H9 (cell line): ENCODE measurements at regions not wholly inside any gene's neighbourhood (a gene's known extent, or its start where the extent isn't known, plus 50 kb on each side); places are given as distances from the start of the nearest gene placed in this dataset.

ENCODE experiments used
- DNase-seq: peaks from one replicate; pipeline ENCODE4 v3.0.0-alpha.2; 2017
- H2AFZ ChIP-seq: one replicate; pipeline ENCODE4 v1.6.1; 2013; ENCODE audit warnings: mild to moderate bottlenecking, low read length, control low read depth, moderate library complexity
- H2AK5ac ChIP-seq: 2 replicates; pipeline ENCODE4 v1.6.1; 2013; ENCODE audit warnings: low read length, control low read depth, mixed read lengths; ENCODE audit not compliant: insufficient read length
- H2BK120ac ChIP-seq: one replicate; pipeline ENCODE4 v1.6.1; 2013; ENCODE audit warnings: low read depth, mild to moderate bottlenecking, low read length, control low read depth, inconsistent platforms; ENCODE audit not compliant: poor library complexity, severe bottlenecking
- H2BK12ac ChIP-seq: 2 replicates; pipeline ENCODE4 v1.6.1; 2013; ENCODE audit warnings: low read length, control low read depth, mixed read lengths, low read depth; ENCODE audit not compliant: insufficient read length
- H2BK15ac ChIP-seq: 2 replicates; pipeline ENCODE4 v1.6.1; 2013; ENCODE audit warnings: low read depth, low read length, control low read depth
- H2BK20ac ChIP-seq: one replicate; pipeline ENCODE4 v1.6.1; 2013; ENCODE audit warnings: low read depth, mild to moderate bottlenecking, low read length, control low read depth, inconsistent platforms; ENCODE audit not compliant: poor library complexity, severe bottlenecking
- H2BK5ac ChIP-seq: 2 replicates; pipeline ENCODE4 v1.6.1; 2013; ENCODE audit warnings: low read length, control low read depth, mixed read lengths; ENCODE audit not compliant: insufficient read length
- H3K14ac ChIP-seq: 2 replicates; pipeline ENCODE4 v1.6.1; 2013; ENCODE audit warnings: low read length, control low read depth; ENCODE audit not compliant: insufficient read depth
- H3K18ac ChIP-seq: 2 replicates; pipeline ENCODE4 v1.6.1; 2013; ENCODE audit warnings: low read depth, mild to moderate bottlenecking, mixed read lengths, low read length, control low read depth; ENCODE audit not compliant: insufficient read length
- H3K23ac ChIP-seq: 2 replicates; pipeline ENCODE4 v1.6.1; 2013; ENCODE audit warnings: low read length, control low read depth, mixed read lengths, low read depth; ENCODE audit not compliant: insufficient read length
- H3K23me2 ChIP-seq: 2 replicates; pipeline ENCODE4 v1.6.1; 2013; ENCODE audit warnings: low read depth, mild to moderate bottlenecking, mixed read lengths, low read length, control low read depth; ENCODE audit not compliant: insufficient read length, poor library complexity, severe bottlenecking
- H3K27ac ChIP-seq: 2 replicates; pipeline ENCODE4 v1.5.1; 2013; ENCODE audit warnings: low read length, control low read depth, mixed read lengths, low read depth; ENCODE audit not compliant: insufficient read length
- H3K27me3 ChIP-seq: 2 replicates; pipeline ENCODE4 v1.6.1; 2013; ENCODE audit warnings: low read length, control low read depth, inconsistent platforms; ENCODE audit not compliant: insufficient read depth
- H3K4ac ChIP-seq: 2 replicates; pipeline ENCODE4 v1.6.1; 2013; ENCODE audit warnings: low read depth, mild to moderate bottlenecking, control low read depth, inconsistent platforms, low read length, moderate library complexity
- H3K4me1 ChIP-seq: 2 replicates; pipeline ENCODE4 v1.6.1; 2013; ENCODE audit warnings: low read length, control low read depth, inconsistent platforms; ENCODE audit not compliant: insufficient read depth
- H3K4me2 ChIP-seq: 2 replicates; pipeline ENCODE4 v1.6.1; 2013; ENCODE audit warnings: low read length, control low read depth, mixed read lengths; ENCODE audit not compliant: insufficient read length, insufficient read depth
- H3K56ac ChIP-seq: 2 replicates; pipeline ENCODE4 v1.6.1; 2013; ENCODE audit warnings: low read depth, mild to moderate bottlenecking, mixed read lengths, low read length, control low read depth; ENCODE audit not compliant: insufficient read length
- H3K79me1 ChIP-seq: 2 replicates; pipeline ENCODE4 v1.6.1; 2013; ENCODE audit warnings: low read depth, mild to moderate bottlenecking, moderate library complexity, low read length, control low read depth, inconsistent platforms; ENCODE audit not compliant: insufficient read depth, poor library complexity, severe bottlenecking
- H3K79me2 ChIP-seq: 2 replicates; pipeline ENCODE4 v1.6.1; 2013; ENCODE audit warnings: low read length, control low read depth, inconsistent platforms; ENCODE audit not compliant: insufficient read depth
- H3K9ac ChIP-seq: 2 replicates; pipeline ENCODE4 v1.6.1; 2013; ENCODE audit warnings: low read length, control low read depth, mixed read lengths; ENCODE audit not compliant: insufficient read length; ENCODE audit errors: extremely low read depth
- H3K9me3 ChIP-seq: one replicate; pipeline ENCODE4 v1.6.1; 2013; ENCODE audit warnings: low read depth, low read length, inconsistent platforms; ENCODE audit not compliant: control insufficient read depth
- H3T11ph ChIP-seq: one replicate; pipeline ENCODE4 v1.6.1; 2013; ENCODE audit warnings: mild to moderate bottlenecking, low read length, control low read depth, inconsistent platforms
- H4K20me1 ChIP-seq: one replicate; pipeline ENCODE4 v1.6.1; 2013; ENCODE audit not compliant: control insufficient read depth, insufficient read length, insufficient read depth
- H4K5ac ChIP-seq: 2 replicates; pipeline ENCODE4 v1.6.1; 2013; ENCODE audit warnings: low read depth, mild to moderate bottlenecking, mixed read lengths, low read length, control low read depth; ENCODE audit not compliant: insufficient read length
- H4K8ac ChIP-seq: replicated peaks from 2 replicates; pipeline ENCODE4 v1.6.1; 2013; ENCODE audit warnings: low read length, control low read depth, mixed read lengths, low read depth; ENCODE audit not compliant: insufficient read length
- H4K91ac ChIP-seq: 2 replicates; pipeline ENCODE4 v1.6.1; 2013; ENCODE audit warnings: low read depth, mild to moderate bottlenecking, moderate library complexity, mixed read lengths, low read length, control low read depth; ENCODE audit not compliant: insufficient read length
- H3K27ac Mint-ChIP-seq, 3 experiments: 2 replicates in 2 of 3; 3 replicates in 1 of 3; pipeline ENCODE4 v1.8.0; 2020 to 2021; ENCODE audit warnings: mixed read lengths in 3 of 3, mild to moderate bottlenecking in 1 of 3, moderate library complexity in 1 of 3
- H3K27me3 Mint-ChIP-seq: 2 replicates; pipeline ENCODE4 v1.8.0; 2021; ENCODE audit warnings: low read depth, mild to moderate bottlenecking, moderate library complexity, mixed read lengths
- H3K36me3 Mint-ChIP-seq, 3 experiments: 2 replicates in 2 of 3; 3 replicates in 1 of 3; pipeline ENCODE4 v1.8.0; 2020 to 2021; ENCODE audit warnings: low read depth in 3 of 3, mixed read lengths in 3 of 3; ENCODE audit not compliant: insufficient read depth in 1 of 3
- H3K4me1 Mint-ChIP-seq, 2 experiments: 2 replicates each; pipeline ENCODE4 v1.8.0; 2020; ENCODE audit warnings: mixed read lengths in 2 of 2
- H3K4me3 Mint-ChIP-seq, 2 experiments: 2 replicates in 1 of 2; 3 replicates in 1 of 2; pipeline ENCODE4 v1.8.0; 2020 to 2021; ENCODE audit warnings: mild to moderate bottlenecking in 2 of 2, mixed read lengths in 2 of 2, moderate library complexity in 1 of 2
- H3K9me3 Mint-ChIP-seq, 2 experiments: 2 replicates in 1 of 2; 3 replicates in 1 of 2; pipeline ENCODE4 v1.8.0; 2020; ENCODE audit warnings: mild to moderate bottlenecking in 2 of 2, mixed read lengths in 2 of 2, moderate library complexity in 1 of 2
- TF ChIP-seq, protein P1 (sequence below): fragments of 200-600 bp; sonication (generic); conservative IDR thresholded peaks from 3 replicates; pipeline ENCODE4 v1.8.0; 2021; ENCODE audit warnings: antibody characterized with exemption, mild to moderate bottlenecking

- peaks cover 4% of the 10 kb centered on the region for H3K23me2 ChIP-seq
- H2BK5ac ChIP-seq = no peak overlapping the region
- H3T11ph ChIP-seq = no peak overlapping the region
- no peak overlapping the region for H3K9ac ChIP-seq
- no peak overlapping the region for H3K4ac ChIP-seq
- no peaks in the 10 kb centered on the region for H3K4me1 Mint-ChIP-seq
- H2BK20ac ChIP-seq = no peak overlapping the region
- H3K56ac ChIP-seq = no peak overlapping the region
- H3K27ac ChIP-seq = no peak overlapping the region
- no peaks in the 10 kb centered on the region for H3K9me3 ChIP-seq
- DNase-seq = no peak
- H3K4me1 ChIP-seq = no peaks in the 10 kb centered on the region
- no peak overlapping the region for H2AK5ac ChIP-seq
- H3K27me3 ChIP-seq = no peaks in the 10 kb centered on the region
- no peak overlapping the region for H3K14ac ChIP-seq
- no peaks in the 10 kb centered on the region for H3K79me1 ChIP-seq
- TF ChIP-seq, protein P1, sequence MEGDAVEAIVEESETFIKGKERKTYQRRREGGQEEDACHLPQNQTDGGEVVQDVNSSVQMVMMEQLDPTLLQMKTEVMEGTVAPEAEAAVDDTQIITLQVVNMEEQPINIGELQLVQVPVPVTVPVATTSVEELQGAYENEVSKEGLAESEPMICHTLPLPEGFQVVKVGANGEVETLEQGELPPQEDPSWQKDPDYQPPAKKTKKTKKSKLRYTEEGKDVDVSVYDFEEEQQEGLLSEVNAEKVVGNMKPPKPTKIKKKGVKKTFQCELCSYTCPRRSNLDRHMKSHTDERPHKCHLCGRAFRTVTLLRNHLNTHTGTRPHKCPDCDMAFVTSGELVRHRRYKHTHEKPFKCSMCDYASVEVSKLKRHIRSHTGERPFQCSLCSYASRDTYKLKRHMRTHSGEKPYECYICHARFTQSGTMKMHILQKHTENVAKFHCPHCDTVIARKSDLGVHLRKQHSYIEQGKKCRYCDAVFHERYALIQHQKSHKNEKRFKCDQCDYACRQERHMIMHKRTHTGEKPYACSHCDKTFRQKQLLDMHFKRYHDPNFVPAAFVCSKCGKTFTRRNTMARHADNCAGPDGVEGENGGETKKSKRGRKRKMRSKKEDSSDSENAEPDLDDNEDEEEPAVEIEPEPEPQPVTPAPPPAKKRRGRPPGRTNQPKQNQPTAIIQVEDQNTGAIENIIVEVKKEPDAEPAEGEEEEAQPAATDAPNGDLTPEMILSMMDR = no peak
- H3K4me2 ChIP-seq = no peak overlapping the region
- H2BK12ac ChIP-seq = no peak overlapping the region
- no peaks in the 10 kb centered on the region for H3K27me3 Mint-ChIP-seq
- no peak overlapping the region for H3K23ac ChIP-seq
- no peak overlapping the region for H2BK15ac ChIP-seq
- H3K36me3 Mint-ChIP-seq = no peaks in the 10 kb centered on the region
- no peak overlapping the region for H3K4me3 Mint-ChIP-seq
- no peak overlapping the region for H4K8ac ChIP-seq
- H3K18ac ChIP-seq = no peak overlapping the region
- no peak overlapping the region for H2BK120ac ChIP-seq
- no peaks in the 10 kb centered on the region for H3K79me2 ChIP-seq
- no peak overlapping the region for H2AFZ ChIP-seq
- H4K5ac ChIP-seq = no peak overlapping the region
- no peak overlapping the region for H4K91ac ChIP-seq
- no peak overlapping the region for H3K27ac Mint-ChIP-seq
- H4K20me1 ChIP-seq = no peaks in the 10 kb centered on the region
- H3K9me3 Mint-ChIP-seq = no peaks in the 10 kb centered on the region; a peak in 1 of 5 replicates
Measured at GRCh38 chr1:177884479-177885021, 85.3 kb downstream of the SEC16B start.
